Peyer's patch (tissue), 4 donors: ENCODE measurements at regions not wholly inside any gene's neighbourhood (a gene's known extent, or its start where the extent isn't known, plus 50 kb on each side); places are given as distances from the start of the nearest gene placed in this dataset.
A peak's percentile ranks its signal among the peaks of the same experiment; 100 is the strongest.

Source experiments
- DNase-seq, 3 donors: peaks; one replicate each; pipeline ENCODE4 v3.0.0-alpha.2; 2017 to 2019
- H3K27ac ChIP-seq, 4 donors: fragments of 200-600 bp; sonication (generic); one replicate each; pipeline ENCODE4 v1.5.1; 2016 to 2019
- H3K27me3 ChIP-seq, 2 donors: fragments of 200-600 bp; sonication (generic); one replicate each; pipeline ENCODE4 v1.5.1; 2019
- H3K36me3 ChIP-seq, 3 donors: fragments of 200-600 bp; sonication (generic); one replicate each; pipeline ENCODE4 v1.5.1; 2016 to 2019
- H3K4me1 ChIP-seq, 4 donors: fragments of 200-600 bp; sonication (generic); one replicate each; pipeline ENCODE4 v1.5.1; 2016 to 2019
- H3K4me3 ChIP-seq, 4 donors: fragments of 200-600 bp; sonication (generic); 1 replicate in 3 of 4; 2 replicates in 1 of 4; pipeline ENCODE4 v1.5.1; 2016 to 2019; ENCODE audit warnings: mild to moderate bottlenecking in 1 of 4
- H3K9me3 ChIP-seq, 4 donors: fragments of 200-600 bp; sonication (generic); one replicate each; pipeline ENCODE4 v1.5.1; 2016 to 2019; ENCODE audit warnings: mild to moderate bottlenecking in 1 of 4
- POLR2A ChIP-seq, 2 donors: fragments of 450-650 bp; IDR thresholded peaks; one replicate each; pipeline ENCODE4 v1.5.1; 2017; ENCODE audit warnings: antibody characterized with exemption in 2 of 2, mild to moderate bottlenecking in 2 of 2, moderate library complexity in 2 of 2
- TF ChIP-seq, protein P1 (sequence below), 6 experiments: fragments of 450-650 bp in 4 of 6; fragments of 200-600 bp in 2 of 6; sonication (generic) in 1 of 6; IDR thresholded peaks; one replicate each; pipeline ENCODE4 v1.5.1; 2017 to 2019; ENCODE audit warnings: antibody characterized with exemption in 6 of 6, mild to moderate bottlenecking in 3 of 6, moderate library complexity in 1 of 6

DNA sequence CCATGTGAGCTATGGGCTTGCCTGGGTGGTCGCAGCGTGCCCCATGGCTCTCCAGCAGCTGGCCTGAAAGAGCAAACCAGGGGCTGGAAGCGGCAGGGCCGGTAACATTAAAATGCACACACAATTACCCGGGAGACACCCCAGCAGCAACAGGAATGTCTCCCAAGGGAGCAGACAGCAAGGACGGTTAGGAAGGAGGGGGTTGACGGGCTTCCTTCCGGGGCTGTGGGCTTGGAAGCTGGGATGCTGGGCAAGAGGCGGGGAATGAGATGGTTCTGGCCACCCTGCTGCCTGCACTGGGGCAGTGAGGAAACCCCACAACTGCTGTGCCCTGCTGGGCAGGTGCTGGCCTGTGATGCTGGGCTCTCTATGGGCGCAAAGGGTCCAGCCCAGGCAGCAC lies 71.8 kb upstream of the ADAMTS2 start:
- no peaks in the 10 kb centered on the region for H3K36me3 ChIP-seq
- DNase-seq: peak in 1 of 3 donors; percentile 29
- no peak overlapping the region for H3K4me3 ChIP-seq
- H3K27ac ChIP-seq: no peak overlapping the region
- no peaks in the 10 kb centered on the region for H3K9me3 ChIP-seq
- TF ChIP-seq, protein P1, sequence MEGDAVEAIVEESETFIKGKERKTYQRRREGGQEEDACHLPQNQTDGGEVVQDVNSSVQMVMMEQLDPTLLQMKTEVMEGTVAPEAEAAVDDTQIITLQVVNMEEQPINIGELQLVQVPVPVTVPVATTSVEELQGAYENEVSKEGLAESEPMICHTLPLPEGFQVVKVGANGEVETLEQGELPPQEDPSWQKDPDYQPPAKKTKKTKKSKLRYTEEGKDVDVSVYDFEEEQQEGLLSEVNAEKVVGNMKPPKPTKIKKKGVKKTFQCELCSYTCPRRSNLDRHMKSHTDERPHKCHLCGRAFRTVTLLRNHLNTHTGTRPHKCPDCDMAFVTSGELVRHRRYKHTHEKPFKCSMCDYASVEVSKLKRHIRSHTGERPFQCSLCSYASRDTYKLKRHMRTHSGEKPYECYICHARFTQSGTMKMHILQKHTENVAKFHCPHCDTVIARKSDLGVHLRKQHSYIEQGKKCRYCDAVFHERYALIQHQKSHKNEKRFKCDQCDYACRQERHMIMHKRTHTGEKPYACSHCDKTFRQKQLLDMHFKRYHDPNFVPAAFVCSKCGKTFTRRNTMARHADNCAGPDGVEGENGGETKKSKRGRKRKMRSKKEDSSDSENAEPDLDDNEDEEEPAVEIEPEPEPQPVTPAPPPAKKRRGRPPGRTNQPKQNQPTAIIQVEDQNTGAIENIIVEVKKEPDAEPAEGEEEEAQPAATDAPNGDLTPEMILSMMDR (IDR thresholded peaks at IDR 0.05): no peak
- TF ChIP-seq POLR2A (IDR thresholded peaks at IDR 0.05): no peak
- H3K27me3 ChIP-seq: no peaks in the 10 kb centered on the region
- no peaks in the 10 kb centered on the region for H3K4me1 ChIP-seq

GRCh38 chr5:179416114-179416822 lies 71.0 kb upstream of the ADAMTS2 start:
- H3K27me3 ChIP-seq: no peaks in the 10 kb centered on the region
- H3K4me3 ChIP-seq: no peak overlapping the region
- no peaks in the 10 kb centered on the region for H3K4me1 ChIP-seq
- H3K27ac ChIP-seq: no peak overlapping the region
- DNase-seq: peak in 1 of 3 donors; percentile 19
- H3K36me3 ChIP-seq: no peaks in the 10 kb centered on the region
- no peak for TF ChIP-seq POLR2A (IDR thresholded peaks at IDR 0.05)
- TF ChIP-seq, protein P1 (IDR thresholded peaks at IDR 0.05): no peak
- no peaks in the 10 kb centered on the region for H3K9me3 ChIP-seq

DNA sequence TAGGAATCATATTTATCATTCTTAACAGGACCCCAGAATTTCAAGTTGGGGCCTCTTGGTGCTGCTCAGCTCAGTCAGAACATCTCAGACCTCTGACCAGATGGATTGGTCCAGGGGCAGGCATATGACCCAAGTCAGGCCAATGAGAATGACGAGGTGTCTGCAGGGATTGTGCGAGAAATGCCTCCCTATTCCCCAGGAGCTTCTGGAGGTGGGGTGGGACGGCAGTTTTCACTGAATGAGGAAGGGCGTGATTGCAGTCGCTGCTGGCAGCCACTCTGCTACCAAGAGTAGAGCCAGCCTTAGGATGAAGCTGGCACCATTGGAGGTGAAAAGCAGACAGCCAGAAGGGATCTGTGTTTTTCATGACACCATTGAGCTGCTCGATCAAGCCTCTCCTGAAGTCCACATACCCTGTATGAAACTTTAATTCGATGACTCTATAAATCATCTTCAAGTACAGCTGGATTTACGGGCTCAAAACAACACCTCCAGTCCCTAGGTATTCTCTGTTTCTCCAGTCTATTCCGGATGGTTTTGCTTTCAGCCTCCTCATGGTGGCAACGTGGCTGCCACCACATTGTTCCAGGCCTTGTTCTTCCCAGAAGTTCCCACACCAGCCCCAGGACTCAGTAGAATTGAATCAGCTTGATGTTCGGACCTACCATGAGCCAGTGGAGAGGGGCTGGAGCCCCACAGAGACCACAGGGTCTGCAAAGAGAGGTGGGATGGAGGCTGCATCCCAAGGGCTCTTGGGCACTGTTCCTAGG lies 70.2 kb upstream of the ADAMTS2 start:
- no peaks in the 10 kb centered on the region for H3K27me3 ChIP-seq
- no peaks in the 10 kb centered on the region for H3K9me3 ChIP-seq
- no peak overlapping the region for H3K4me3 ChIP-seq
- no peak overlapping the region for H3K27ac ChIP-seq
- no peak for TF ChIP-seq POLR2A (IDR thresholded peaks at IDR 0.05)
- TF ChIP-seq, protein P1 (IDR thresholded peaks at IDR 0.05): no peak
- no peaks in the 10 kb centered on the region for H3K4me1 ChIP-seq
- no peaks in the 10 kb centered on the region for H3K36me3 ChIP-seq
- DNase-seq: no peak

- no peak for DNase-seq
- H3K9me3 ChIP-seq: no peaks in the 10 kb centered on the region
- H3K4me3 ChIP-seq: no peak overlapping the region
- H3K4me1 ChIP-seq: no peaks in the 10 kb centered on the region
- no peaks in the 10 kb centered on the region for H3K27me3 ChIP-seq
- H3K27ac ChIP-seq: no peak overlapping the region
- TF ChIP-seq POLR2A (IDR thresholded peaks at IDR 0.05): no peak
- TF ChIP-seq, protein P1 (IDR thresholded peaks at IDR 0.05): no peak
- H3K36me3 ChIP-seq: no peaks in the 10 kb centered on the region
Measured at GRCh38 chr5:179414459-179415261, 69.4 kb upstream of the ADAMTS2 start.

DNA sequence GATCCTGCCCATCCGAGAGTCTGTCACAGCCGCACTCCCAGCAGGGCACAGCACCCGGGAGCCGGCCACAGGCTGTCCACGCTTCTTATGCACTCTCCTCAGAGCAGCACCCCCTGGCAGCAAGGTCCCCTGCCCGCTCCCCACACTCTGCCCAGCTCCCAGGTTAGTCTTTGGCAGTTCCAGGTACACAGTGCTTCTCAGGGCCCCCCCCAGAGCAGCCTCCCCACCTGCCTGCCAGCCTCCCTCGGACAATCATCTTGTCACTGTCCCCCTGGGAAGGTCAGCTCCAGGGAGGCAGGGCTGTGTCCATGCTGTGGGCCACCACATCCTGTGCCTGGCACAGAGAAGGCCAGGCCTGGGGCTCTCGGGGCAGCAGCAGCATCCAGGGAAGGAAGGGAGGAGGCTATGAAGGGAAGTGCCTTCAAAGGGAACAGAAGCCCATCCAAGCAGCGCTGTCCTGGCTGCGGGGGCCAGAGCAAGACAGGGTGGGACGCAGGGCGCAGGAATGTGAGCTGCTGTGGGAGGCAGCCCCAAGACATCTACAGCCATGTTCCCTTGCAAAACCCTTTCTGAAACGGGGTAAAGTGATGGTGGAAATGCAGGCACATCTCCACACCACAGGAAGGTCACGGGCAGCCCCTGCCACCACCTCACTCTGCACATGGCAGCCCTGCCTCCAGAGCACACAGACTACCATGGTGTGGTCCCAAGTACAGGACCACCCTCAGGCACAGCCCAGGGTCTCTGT lies 68.6 kb upstream of the ADAMTS2 start:
- Histone ChIP-seq H3K9me3 (no peaks in the 10 kb centered on the region), H3K27ac (no peak overlapping the region)
- DNase-seq: no peak

More for the DNA sequence above, 68.6 kb upstream of the ADAMTS2 start:
- Histone ChIP-seq H3K4me1 (no peaks in the 10 kb centered on the region), H3K36me3 (no peaks in the 10 kb centered on the region), H3K4me3 (no peak overlapping the region), H3K27me3 (no peaks in the 10 kb centered on the region)
- TF ChIP-seq POLR2A (IDR thresholded peaks at IDR 0.05): no peak
- TF ChIP-seq, protein P1 (IDR thresholded peaks at IDR 0.05): no peak
